ENCODE measurements at regions not wholly inside any gene's neighbourhood (a gene's known extent, or its start where the extent isn't known, plus 50 kb on each side); places are given as distances from the start of the nearest gene placed in this dataset.

DNA sequence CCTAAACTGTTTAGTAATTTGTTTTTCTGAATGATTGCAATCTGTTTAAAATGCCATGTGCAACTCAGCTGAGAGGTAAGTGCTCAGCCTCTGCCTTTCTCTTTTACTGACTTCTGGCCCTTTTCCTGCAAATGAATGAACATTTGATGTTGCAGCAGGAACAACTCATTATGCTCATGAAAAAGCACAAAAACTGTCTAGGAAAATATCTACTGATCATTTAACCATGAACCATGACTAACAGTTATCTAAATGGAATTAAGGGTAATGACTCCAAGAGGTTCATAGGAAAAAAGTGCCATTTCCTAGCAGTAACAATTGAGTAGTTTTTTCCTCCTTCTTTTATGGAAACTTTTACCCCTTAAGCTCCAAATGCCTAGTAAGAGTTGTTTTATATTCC is 70.6 kb upstream of the ANKH start:
- Histone ChIP-seq H3K9me3 (ENCODE audit: control insufficient read depth, insufficient read depth, low read length) (no peaks in the 10 kb centered on the region), H3K4me1 (ENCODE audit: control insufficient read depth, insufficient read depth, low read length) (no peaks in the 10 kb centered on the region), H3K36me3 (ENCODE audit: control insufficient read depth, insufficient read depth, low read length) (no peaks in the 10 kb centered on the region), H3K27me3 (ENCODE audit: control insufficient read depth, insufficient read depth, low read length) (peaks cover 6% of the 10 kb centered on the region), H3K4me3 (ENCODE audit: low read length) (no peak overlapping the region), H3K27ac (ENCODE audit: low read length) (no peak overlapping the region)
- DNase-seq (no peak), ATAC-seq (no peak)
- Mint-ChIP-seq H3K4me3 (no peak overlapping the region), H3K36me3 (no peaks in the 10 kb centered on the region), H3K9me3 (no peaks in the 10 kb centered on the region), H3K4me1 (no peaks in the 10 kb centered on the region), H3K27ac (no peak overlapping the region), H3K27me3 (ENCODE audit: low read depth in 2 of 2) (peaks cover 14 to 39% of the 10 kb centered on the region in 2 donors)
- intact Hi-C loops (cut with micrococcal nuclease): no loop called here
- no peak for TF ChIP-seq CTCF (IDR thresholded peaks at IDR 0.05)

DNA sequence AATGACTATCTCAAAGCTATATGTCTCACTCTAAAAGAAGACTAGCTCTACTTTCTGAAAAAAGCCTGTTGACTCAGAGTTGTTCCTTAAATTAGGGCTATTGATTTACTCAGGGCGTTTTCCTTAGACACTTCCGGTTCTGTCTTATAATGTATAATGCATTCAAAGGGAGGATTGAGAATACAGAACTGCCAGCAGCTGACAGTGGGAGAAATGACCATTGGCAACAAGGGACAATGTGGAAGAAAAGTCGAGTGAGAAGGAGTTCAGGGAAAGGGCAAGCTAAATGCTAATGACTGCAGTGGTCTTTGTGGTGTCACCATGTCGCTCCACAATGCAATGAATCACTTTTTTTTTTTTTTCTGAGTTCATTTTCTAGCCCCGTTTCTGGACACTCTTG is 65.7 kb upstream of the ANKH start:
- ATAC-seq (no peak), DNase-seq (no peak)
- peaks cover 2% of the 10 kb centered on the region for H3K27me3 ChIP-seq (ENCODE audit: control insufficient read depth, insufficient read depth, low read length)
- H3K4me3 ChIP-seq (ENCODE audit: low read length): no peak overlapping the region
- H3K4me3 Mint-ChIP-seq: no peak overlapping the region
- no peak for TF ChIP-seq CTCF (IDR thresholded peaks at IDR 0.05)
- H3K36me3 ChIP-seq (ENCODE audit: control insufficient read depth, insufficient read depth, low read length): no peaks in the 10 kb centered on the region
- intact Hi-C loops (cut with micrococcal nuclease): no loop called here
- H3K9me3 Mint-ChIP-seq: no peaks in the 10 kb centered on the region
- no peak overlapping the region for H3K27ac ChIP-seq (ENCODE audit: low read length)
- H3K27ac Mint-ChIP-seq: no peak overlapping the region
- H3K36me3 Mint-ChIP-seq: no peaks in the 10 kb centered on the region
- no peaks in the 10 kb centered on the region for H3K4me1 Mint-ChIP-seq
- peaks cover 14 to 45% of the 10 kb centered on the region in 2 donors for H3K27me3 Mint-ChIP-seq (ENCODE audit: low read depth in 2 of 2)
- 50% methylated on average over 5 of the region's 5 CpGs for WGBS (ENCODE audit: insufficient coverage)
- no peaks in the 10 kb centered on the region for H3K9me3 ChIP-seq (ENCODE audit: control insufficient read depth, insufficient read depth, low read length)
- no peaks in the 10 kb centered on the region for H3K4me1 ChIP-seq (ENCODE audit: control insufficient read depth, insufficient read depth, low read length)

- TF ChIP-seq CTCF (IDR thresholded peaks at IDR 0.05): no peak
- H3K4me1 ChIP-seq (ENCODE audit: control insufficient read depth, insufficient read depth, low read length): no peaks in the 10 kb centered on the region
- no peak overlapping the region for H3K27ac Mint-ChIP-seq
- no peaks in the 10 kb centered on the region for H3K36me3 ChIP-seq (ENCODE audit: control insufficient read depth, insufficient read depth, low read length)
- no peaks in the 10 kb centered on the region for H3K36me3 Mint-ChIP-seq
- no peaks in the 10 kb centered on the region for H3K9me3 ChIP-seq (ENCODE audit: control insufficient read depth, insufficient read depth, low read length)
- WGBS (ENCODE audit: insufficient coverage): 11% methylated on average over 2 of the region's 2 CpGs
- no peak for DNase-seq
- peaks cover 2% of the 10 kb centered on the region for H3K27me3 ChIP-seq (ENCODE audit: control insufficient read depth, insufficient read depth, low read length)
- ATAC-seq: no peak
- H3K4me3 Mint-ChIP-seq: no peak overlapping the region
- intact Hi-C loops (cut with micrococcal nuclease): no loop called here
- no peak overlapping the region for H3K4me3 ChIP-seq (ENCODE audit: low read length)
- H3K27me3 Mint-ChIP-seq (ENCODE audit: low read depth in 2 of 2): peaks cover 14 to 45% of the 10 kb centered on the region in 2 donors
- no peaks in the 10 kb centered on the region for H3K4me1 Mint-ChIP-seq
- H3K27ac ChIP-seq (ENCODE audit: low read length): no peak overlapping the region
- no peaks in the 10 kb centered on the region for H3K9me3 Mint-ChIP-seq
Measured at GRCh38 chr5:14936588-14936987, 65.0 kb upstream of the ANKH start.

DNA sequence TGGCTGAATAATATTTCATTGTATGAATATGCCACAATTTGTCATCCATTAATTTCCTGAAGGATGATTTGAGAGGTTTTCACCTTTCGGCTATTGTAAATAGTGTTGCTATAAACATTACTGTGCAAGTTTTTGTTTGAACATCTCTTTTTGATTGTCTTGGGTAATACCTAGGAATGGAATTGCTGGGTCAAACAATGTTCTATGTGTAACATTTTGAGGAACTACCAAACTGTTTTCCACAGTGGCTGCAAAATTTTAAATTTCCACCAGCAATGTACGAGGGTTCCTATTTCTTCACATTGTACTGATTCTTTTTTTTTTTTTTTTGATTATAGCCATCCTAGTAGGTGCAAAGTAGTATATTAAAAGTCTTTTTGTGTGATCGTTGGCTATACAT is 63.8 kb upstream of the ANKH start:
- 100% methylated on average over 1 of the region's 3 CpGs for WGBS (ENCODE audit: insufficient coverage)
- TF ChIP-seq CTCF (IDR thresholded peaks at IDR 0.05): no peak
- Mint-ChIP-seq H3K4me1 (no peaks in the 10 kb centered on the region), H3K27me3 (ENCODE audit: low read depth in 2 of 2) (peaks cover 9 to 34% of the 10 kb centered on the region in 2 donors), H3K4me3 (no peak overlapping the region), H3K9me3 (no peaks in the 10 kb centered on the region), H3K27ac (no peak overlapping the region), H3K36me3 (no peaks in the 10 kb centered on the region)
- Histone ChIP-seq H3K36me3 (ENCODE audit: control insufficient read depth, insufficient read depth, low read length) (no peaks in the 10 kb centered on the region), H3K4me3 (ENCODE audit: low read length) (no peak overlapping the region), H3K27ac (ENCODE audit: low read length) (no peak overlapping the region), H3K4me1 (ENCODE audit: control insufficient read depth, insufficient read depth, low read length) (no peaks in the 10 kb centered on the region), H3K9me3 (ENCODE audit: control insufficient read depth, insufficient read depth, low read length) (no peaks in the 10 kb centered on the region), H3K27me3 (ENCODE audit: control insufficient read depth, insufficient read depth, low read length) (no peaks in the 10 kb centered on the region)
- ATAC-seq: no peak
- intact Hi-C loops (cut with micrococcal nuclease): no loop called here
- no peak for DNase-seq

Data from natural killer cell (primary cell).